ENCODE measurements at regions not wholly inside any gene's neighbourhood (a gene's known extent, or its start where the extent isn't known, plus 50 kb on each side); places are given as distances from the start of the nearest gene placed in this dataset.

DNA sequence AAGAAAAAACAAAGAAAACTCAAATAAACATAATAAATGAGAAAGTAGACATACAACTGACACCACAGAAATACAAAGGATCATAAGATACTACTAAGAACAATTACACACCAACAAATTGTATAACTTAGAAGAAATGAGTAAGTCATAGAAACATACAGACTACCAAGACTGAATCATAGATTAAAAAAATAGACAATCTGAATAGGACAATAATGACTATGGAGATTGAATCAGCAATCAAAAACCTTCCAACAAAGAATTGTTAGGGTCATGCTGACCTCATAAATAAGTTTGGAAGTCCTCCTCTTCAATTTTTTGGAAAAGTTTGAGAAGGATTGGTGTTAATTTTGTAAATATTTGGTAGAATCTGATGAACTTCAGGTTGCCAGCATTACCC, 159.0 kb downstream of the PTBP2 start:
- Histone ChIP-seq H3K9me2 (ENCODE audit: insufficient read depth) (no peaks in the 10 kb centered on the region), H3K4me1 (ENCODE audit: control insufficient read depth in 1 of 2, insufficient read depth in 2 of 2, low read length in 2 of 2) (no peaks in the 10 kb centered on the region), H3K27me3 (ENCODE audit: insufficient read depth, low read length) (no peaks in the 10 kb centered on the region), H3K27ac (ENCODE audit: low read depth, low read length) (no peak overlapping the region), H4K20me1 (ENCODE audit: insufficient read depth) (no peaks in the 10 kb centered on the region), H3K9me3 (ENCODE audit: control insufficient read depth in 1 of 2, insufficient read depth in 1 of 2, low read depth in 1 of 2, low read length in 2 of 2) (no peaks in the 10 kb centered on the region), H3K79me2 (ENCODE audit: insufficient read depth, low read length) (no peaks in the 10 kb centered on the region), H3K4me2 (ENCODE audit: low read length) (no peak overlapping the region), H3K36me3 (ENCODE audit: control insufficient read depth in 1 of 2, insufficient read depth in 2 of 2, low read length in 2 of 2) (no peaks in the 10 kb centered on the region), H3K4me3 (replicated peaks in 1 of 2; ENCODE audit: low read depth in 1 of 2, low read length in 2 of 2) (no peak overlapping the region), H2AFZ (ENCODE audit: low read depth, low read length, poor library complexity, severe bottlenecking) (no peak overlapping the region), H3K9ac (ENCODE audit: low read length) (no peak overlapping the region)
- BruUV-seq (replicated peaks), result no TSS peak
- ChIA-PET CTCF (no interaction called here), POLR2A (no interaction called here), RAD21 (ENCODE audit: low non-redundant PET in 1 of 2, low total read pairs in 2 of 2, uncharacterized antibody in 2 of 2, unreplicated experiment in 2 of 2) (no interaction called here)
- intact Hi-C loops (cut with micrococcal nuclease), result no loop called here
- TF ChIP-seq EGR1 (IDR thresholded peaks at IDR 0.05; ENCODE audit: low read depth) (no peak), SIN3A (IDR thresholded peaks at IDR 0.05; ENCODE audit: low read depth) (no peak), SRF (IDR thresholded peaks at IDR 0.05; ENCODE audit: low read depth) (no peak), ELF1 (IDR thresholded peaks at IDR 0.05; ENCODE audit: borderline replicate concordance, low read depth) (no peak), TCF7L2 (IDR thresholded peaks at IDR 0.05; ENCODE audit: borderline replicate concordance, extremely low read depth, insufficient read depth, insufficient read length) (no peak), EZH2 (IDR thresholded peaks at IDR 0.05) (no peak), CBX3 (IDR thresholded peaks at IDR 0.05; ENCODE audit: low read depth) (no peak), CEBPB (IDR thresholded peaks at IDR 0.05; ENCODE audit: low read depth) (no peak), POLR2AphosphoS5 (IDR thresholded peaks at IDR 0.05; ENCODE audit: low read depth, low read length) (no peak)
- ATAC-seq (no peak), DNase-seq (ENCODE audit: low read depth, low spot score) (no peak)

DNA sequence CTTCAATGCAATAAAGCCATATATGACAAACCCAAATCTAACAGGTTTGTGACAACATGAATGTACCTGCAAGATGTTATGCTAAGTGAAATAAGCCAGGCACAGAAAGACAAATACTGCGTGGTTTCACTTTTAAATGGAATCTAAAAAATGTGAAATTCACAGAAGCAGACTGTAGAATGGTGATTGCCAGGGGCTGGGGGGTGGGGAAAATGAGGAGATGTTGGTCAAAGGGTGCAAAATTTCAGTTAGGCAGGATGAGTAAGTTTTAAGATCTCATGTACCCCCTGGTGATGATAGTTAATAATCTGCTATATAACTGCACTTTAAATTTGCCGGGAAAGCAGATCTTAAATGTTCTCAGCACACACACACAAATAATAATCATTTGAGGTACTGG, 160.5 kb downstream of the PTBP2 start:
- ChIA-PET POLR2A (no interaction called here), RAD21 (ENCODE audit: low non-redundant PET in 1 of 2, low total read pairs in 2 of 2, uncharacterized antibody in 2 of 2, unreplicated experiment in 2 of 2) (no interaction called here), CTCF (no interaction called here)
- Histone ChIP-seq H3K9ac (ENCODE audit: low read length) (no peak overlapping the region), H3K9me2 (ENCODE audit: insufficient read depth) (no peaks in the 10 kb centered on the region), H3K4me2 (ENCODE audit: low read length) (no peak overlapping the region), H3K36me3 (ENCODE audit: control insufficient read depth in 1 of 2, insufficient read depth in 2 of 2, low read length in 2 of 2) (no peaks in the 10 kb centered on the region), H3K27ac (ENCODE audit: low read depth, low read length) (no peak overlapping the region), H2AFZ (ENCODE audit: low read depth, low read length, poor library complexity, severe bottlenecking) (no peak overlapping the region), H3K4me1 (ENCODE audit: control insufficient read depth in 1 of 2, insufficient read depth in 2 of 2, low read length in 2 of 2) (no peaks in the 10 kb centered on the region), H3K9me3 (ENCODE audit: control insufficient read depth in 1 of 2, insufficient read depth in 1 of 2, low read depth in 1 of 2, low read length in 2 of 2) (no peaks in the 10 kb centered on the region), H3K27me3 (ENCODE audit: insufficient read depth, low read length) (no peaks in the 10 kb centered on the region), H3K79me2 (ENCODE audit: insufficient read depth, low read length) (no peaks in the 10 kb centered on the region), H3K4me3 (replicated peaks in 1 of 2; ENCODE audit: low read depth in 1 of 2, low read length in 2 of 2) (no peak overlapping the region), H4K20me1 (ENCODE audit: insufficient read depth) (no peaks in the 10 kb centered on the region)
- ATAC-seq (no peak), DNase-seq (ENCODE audit: low read depth, low spot score) (no peak)
- TF ChIP-seq, protein P1, sequence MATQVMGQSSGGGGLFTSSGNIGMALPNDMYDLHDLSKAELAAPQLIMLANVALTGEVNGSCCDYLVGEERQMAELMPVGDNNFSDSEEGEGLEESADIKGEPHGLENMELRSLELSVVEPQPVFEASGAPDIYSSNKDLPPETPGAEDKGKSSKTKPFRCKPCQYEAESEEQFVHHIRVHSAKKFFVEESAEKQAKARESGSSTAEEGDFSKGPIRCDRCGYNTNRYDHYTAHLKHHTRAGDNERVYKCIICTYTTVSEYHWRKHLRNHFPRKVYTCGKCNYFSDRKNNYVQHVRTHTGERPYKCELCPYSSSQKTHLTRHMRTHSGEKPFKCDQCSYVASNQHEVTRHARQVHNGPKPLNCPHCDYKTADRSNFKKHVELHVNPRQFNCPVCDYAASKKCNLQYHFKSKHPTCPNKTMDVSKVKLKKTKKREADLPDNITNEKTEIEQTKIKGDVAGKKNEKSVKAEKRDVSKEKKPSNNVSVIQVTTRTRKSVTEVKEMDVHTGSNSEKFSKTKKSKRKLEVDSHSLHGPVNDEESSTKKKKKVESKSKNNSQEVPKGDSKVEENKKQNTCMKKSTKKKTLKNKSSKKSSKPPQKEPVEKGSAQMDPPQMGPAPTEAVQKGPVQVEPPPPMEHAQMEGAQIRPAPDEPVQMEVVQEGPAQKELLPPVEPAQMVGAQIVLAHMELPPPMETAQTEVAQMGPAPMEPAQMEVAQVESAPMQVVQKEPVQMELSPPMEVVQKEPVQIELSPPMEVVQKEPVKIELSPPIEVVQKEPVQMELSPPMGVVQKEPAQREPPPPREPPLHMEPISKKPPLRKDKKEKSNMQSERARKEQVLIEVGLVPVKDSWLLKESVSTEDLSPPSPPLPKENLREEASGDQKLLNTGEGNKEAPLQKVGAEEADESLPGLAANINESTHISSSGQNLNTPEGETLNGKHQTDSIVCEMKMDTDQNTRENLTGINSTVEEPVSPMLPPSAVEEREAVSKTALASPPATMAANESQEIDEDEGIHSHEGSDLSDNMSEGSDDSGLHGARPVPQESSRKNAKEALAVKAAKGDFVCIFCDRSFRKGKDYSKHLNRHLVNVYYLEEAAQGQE (IDR thresholded peaks at IDR 0.05; ENCODE audit: low read depth), result no peak
- TF ChIP-seq EZH2 (IDR thresholded peaks at IDR 0.05) (no peak), EZH2phosphoT487 (IDR thresholded peaks at IDR 0.05; ENCODE audit: borderline replicate concordance) (no peak), ZFX (IDR thresholded peaks at IDR 0.05) (no peak)
- BruUV-seq (replicated peaks), result no TSS peak
- intact Hi-C loops (cut with micrococcal nuclease), result no loop called here

Measured in HCT116 (cell line).